ENCODE measurements at regions not wholly inside any gene's neighbourhood (a gene's known extent, or its start where the extent isn't known, plus 50 kb on each side); places are given as distances from the start of the nearest gene placed in this dataset.
A peak's percentile ranks its signal among the peaks of the same experiment; 100 is the strongest.

DNA sequence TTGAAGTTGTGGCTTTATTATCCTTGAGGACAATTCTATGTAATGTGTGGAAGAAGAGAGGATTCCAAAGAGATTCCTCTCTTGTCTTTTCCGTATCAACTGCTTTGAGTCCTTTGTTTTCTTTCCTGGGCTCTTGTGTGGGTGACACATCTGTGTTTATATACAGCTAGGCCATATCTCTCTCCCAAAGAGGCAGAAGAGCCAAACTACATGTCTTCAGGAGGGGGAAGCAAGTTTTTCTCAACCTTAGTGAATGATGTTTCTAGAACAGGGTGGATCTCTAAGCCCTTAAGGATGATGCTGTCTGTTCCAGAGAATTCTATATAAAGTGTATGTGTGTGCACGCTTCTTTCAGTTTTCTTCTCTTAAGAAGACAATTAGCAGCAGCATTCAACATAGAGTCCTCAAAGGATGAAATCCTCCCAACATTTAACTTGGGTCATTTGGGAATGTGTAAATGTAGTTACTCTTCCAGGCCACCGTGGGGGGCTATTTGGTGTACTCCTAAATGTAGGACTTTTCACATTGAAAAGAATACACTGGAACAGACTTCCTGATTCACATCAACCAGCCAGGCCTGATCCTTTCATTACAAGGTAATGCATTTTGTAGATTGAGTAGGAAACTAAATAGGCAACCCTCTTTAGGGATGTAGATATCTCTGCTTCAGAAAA lies 92.8 kb upstream of the EEF1E1 start:
- DNase-seq (ENCODE audit: low read depth): peak; percentile 18
- no peak overlapping the region for H3K4me3 ChIP-seq (ENCODE audit: low read depth, low read length)
- peak; percentile 22 for TF ChIP-seq CTCF (conservative IDR thresholded peaks at IDR 0.05; ENCODE audit: low read depth, low read length)

GRCh38 chr6:8194490-8194889 lies 92.1 kb upstream of the EEF1E1 start:
- DNase-seq (ENCODE audit: low read depth): peak; percentile 13
- H3K4me3 ChIP-seq (ENCODE audit: low read depth, low read length): no peak overlapping the region
- no peak for TF ChIP-seq CTCF (conservative IDR thresholded peaks at IDR 0.05; ENCODE audit: low read depth, low read length)

- no peak overlapping the region for H3K4me3 ChIP-seq (ENCODE audit: low read depth, low read length)
- TF ChIP-seq CTCF (conservative IDR thresholded peaks at IDR 0.05; ENCODE audit: low read depth, low read length): no peak
- peak; percentile 18 for DNase-seq (ENCODE audit: low read depth)
These were observed 91.2 kb upstream of the EEF1E1 start for GRCh38 chr6:8193541-8193940.

DNA sequence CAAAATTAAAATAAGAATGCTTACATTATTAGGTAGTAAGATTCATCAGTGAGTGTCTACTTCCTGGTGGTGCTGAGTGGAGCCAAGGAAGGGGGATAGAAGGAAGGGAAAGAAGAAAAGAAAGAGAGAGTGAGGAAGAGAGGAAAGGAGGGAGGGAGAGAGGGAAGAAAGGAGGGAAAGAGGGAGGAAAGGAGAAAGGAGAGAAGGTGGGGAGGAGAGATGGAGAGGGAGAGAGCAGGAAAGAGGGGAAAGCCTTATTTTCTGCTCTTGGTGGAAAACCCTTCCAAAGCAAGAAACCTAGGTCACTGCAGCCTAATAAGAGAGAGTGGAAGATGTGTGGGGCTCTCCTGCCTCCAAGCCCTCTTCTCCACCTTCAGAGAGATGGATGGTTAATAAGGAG lies 90.2 kb upstream of the EEF1E1 start:
- DNase-seq (ENCODE audit: low read depth): no peak
- no peak overlapping the region for H3K4me3 ChIP-seq (ENCODE audit: low read depth, low read length)
- no peak for TF ChIP-seq CTCF (conservative IDR thresholded peaks at IDR 0.05; ENCODE audit: low read depth, low read length)

GRCh38 chr6:8192067-8192466 lies 89.7 kb upstream of the EEF1E1 start:
- no peak for TF ChIP-seq CTCF (conservative IDR thresholded peaks at IDR 0.05; ENCODE audit: low read depth, low read length)
- H3K4me3 ChIP-seq (ENCODE audit: low read depth, low read length): no peak overlapping the region
- DNase-seq (ENCODE audit: low read depth): no peak

DNA sequence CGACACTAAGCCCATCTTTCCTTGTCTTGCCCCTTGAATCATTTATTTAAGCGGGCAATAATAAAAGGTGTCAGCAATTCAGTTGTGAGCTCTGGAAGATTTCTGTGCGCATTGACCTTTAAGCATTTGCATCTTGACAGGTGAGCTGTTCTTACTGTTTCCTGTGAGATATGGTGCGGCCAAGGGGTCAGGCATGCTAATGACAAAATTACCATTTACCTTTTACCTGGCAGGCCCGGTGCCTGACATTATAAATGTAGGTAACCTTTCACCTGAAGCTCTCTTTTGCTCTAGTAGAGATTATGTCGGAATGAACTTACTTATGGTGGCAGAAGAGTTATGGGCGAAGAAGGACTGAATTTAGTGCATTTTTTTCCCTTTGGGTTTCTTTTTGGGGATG lies 89.3 kb upstream of the EEF1E1 start:
- TF ChIP-seq CTCF (conservative IDR thresholded peaks at IDR 0.05; ENCODE audit: low read depth, low read length): no peak
- DNase-seq (ENCODE audit: low read depth): no peak
- no peak overlapping the region for H3K4me3 ChIP-seq (ENCODE audit: low read depth, low read length)

DNA sequence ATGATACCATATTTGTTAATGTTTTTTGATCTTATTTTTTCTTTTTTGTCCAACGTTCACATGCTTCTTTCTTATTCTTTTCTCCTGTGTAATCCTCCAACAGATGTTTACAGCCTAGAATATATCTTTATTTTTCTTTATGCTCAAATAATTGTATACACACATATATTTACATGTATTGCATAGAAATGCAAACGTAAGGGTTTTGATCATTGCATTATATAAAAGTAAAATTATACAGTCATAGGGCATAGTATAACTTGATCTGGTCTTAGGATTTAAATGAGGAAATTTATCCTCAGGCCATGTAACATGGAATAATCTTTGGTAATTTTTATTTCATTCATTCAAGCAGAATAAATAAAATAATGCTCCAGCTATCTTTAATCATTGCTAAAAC lies 84.9 kb upstream of the EEF1E1 start:
- no peak for TF ChIP-seq CTCF (conservative IDR thresholded peaks at IDR 0.05; ENCODE audit: low read depth, low read length)

More for the DNA sequence above, 84.9 kb upstream of the EEF1E1 start:
- H3K4me3 ChIP-seq (ENCODE audit: low read depth, low read length): no peak overlapping the region
- DNase-seq (ENCODE audit: low read depth): no peak
